ENCODE measurements at regions not wholly inside any gene's neighbourhood (a gene's known extent, or its start where the extent isn't known, plus 50 kb on each side); places are given as distances from the start of the nearest gene placed in this dataset.

DNA sequence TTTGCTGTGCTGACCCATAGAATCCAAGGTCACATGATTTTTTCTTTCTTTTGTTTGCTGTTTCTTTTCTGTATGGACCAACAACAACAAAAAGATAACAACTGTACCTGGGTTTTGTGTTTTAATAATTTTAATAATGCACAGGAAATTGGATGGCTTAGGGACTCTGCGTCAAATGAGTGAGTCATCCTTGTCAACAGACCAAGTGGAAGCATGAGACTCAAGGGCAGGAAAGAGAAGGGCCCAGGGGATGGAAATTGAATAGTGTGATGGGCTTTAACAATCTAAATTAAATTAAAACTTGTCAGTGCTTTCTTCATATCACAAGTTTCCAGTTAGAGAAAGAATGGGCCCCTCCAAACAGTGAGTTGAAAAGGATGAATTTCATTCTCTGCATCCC, 413.0 kb downstream of the PREX1 start:
- Histone ChIP-seq H3K27ac (ENCODE audit: low read depth, low read length) (no peak overlapping the region), H3K27me3 (ENCODE audit: control insufficient read depth, insufficient read depth, low read length, poor library complexity, severe bottlenecking) (no peaks in the 10 kb centered on the region), H3K4me1 (ENCODE audit: control insufficient read depth, insufficient read depth, low read length) (no peaks in the 10 kb centered on the region), H3K36me3 (ENCODE audit: control insufficient read depth, insufficient read depth, low read length) (no peaks in the 10 kb centered on the region), H3K9ac (ENCODE audit: extremely low read depth, low read length, poor library complexity, severe bottlenecking) (no peak overlapping the region), H3K9me3 (ENCODE audit: control insufficient read depth, low read length) (no peaks in the 10 kb centered on the region), H3K4me3 (ENCODE audit: low read length) (no peak overlapping the region)
- Mint-ChIP-seq H3K27ac (no peak overlapping the region), H3K4me3 (no peak overlapping the region), H3K9me3 (peaks cover 3% of the 10 kb centered on the region), H3K4me1 (no peaks in the 10 kb centered on the region), H3K36me3 (ENCODE audit: low read depth) (no peaks in the 10 kb centered on the region), H3K27me3 (ENCODE audit: insufficient read depth) (peaks cover 8% of the 10 kb centered on the region)
- DNase-seq = no peak
- TF ChIP-seq, protein P1, sequence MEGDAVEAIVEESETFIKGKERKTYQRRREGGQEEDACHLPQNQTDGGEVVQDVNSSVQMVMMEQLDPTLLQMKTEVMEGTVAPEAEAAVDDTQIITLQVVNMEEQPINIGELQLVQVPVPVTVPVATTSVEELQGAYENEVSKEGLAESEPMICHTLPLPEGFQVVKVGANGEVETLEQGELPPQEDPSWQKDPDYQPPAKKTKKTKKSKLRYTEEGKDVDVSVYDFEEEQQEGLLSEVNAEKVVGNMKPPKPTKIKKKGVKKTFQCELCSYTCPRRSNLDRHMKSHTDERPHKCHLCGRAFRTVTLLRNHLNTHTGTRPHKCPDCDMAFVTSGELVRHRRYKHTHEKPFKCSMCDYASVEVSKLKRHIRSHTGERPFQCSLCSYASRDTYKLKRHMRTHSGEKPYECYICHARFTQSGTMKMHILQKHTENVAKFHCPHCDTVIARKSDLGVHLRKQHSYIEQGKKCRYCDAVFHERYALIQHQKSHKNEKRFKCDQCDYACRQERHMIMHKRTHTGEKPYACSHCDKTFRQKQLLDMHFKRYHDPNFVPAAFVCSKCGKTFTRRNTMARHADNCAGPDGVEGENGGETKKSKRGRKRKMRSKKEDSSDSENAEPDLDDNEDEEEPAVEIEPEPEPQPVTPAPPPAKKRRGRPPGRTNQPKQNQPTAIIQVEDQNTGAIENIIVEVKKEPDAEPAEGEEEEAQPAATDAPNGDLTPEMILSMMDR (conservative IDR thresholded peaks at IDR 0.05) = no peak
- WGBS, 2 experiments (ENCODE audit: insufficient coverage in 1 of 2, insufficient read length in 1 of 2) = 93 to 100% methylated on average over 1 of the region's 1 CpG

DNA sequence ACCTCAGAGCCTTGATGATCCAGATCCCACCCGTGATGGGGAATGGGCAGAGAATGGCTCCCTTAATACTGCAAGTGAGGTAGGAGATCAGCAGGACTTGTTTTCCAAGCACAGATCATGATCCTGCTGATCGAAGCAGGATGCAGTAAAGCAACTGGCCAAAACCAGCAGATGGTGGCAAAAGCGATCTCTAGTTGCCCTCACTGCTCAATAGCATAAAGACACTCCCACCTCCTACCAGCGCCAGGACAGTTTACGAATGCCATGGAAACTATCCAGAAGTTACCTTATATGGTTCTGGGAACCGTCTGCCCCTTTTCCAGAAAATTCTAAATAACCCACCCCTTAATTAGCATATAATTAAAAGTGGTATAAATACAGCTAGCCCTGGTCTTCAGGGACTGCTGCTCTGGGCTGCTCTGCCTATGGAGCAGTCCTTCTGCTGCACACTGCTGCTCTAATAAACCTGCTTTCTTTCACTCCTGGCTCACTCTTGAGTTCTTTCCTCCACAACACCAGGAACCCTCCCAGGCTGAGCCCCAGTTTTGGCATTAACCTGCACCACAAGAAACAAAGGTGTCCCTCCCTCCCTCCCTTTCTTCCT, 415.8 kb downstream of the PREX1 start:
- Histone ChIP-seq H3K27me3 (ENCODE audit: control insufficient read depth, insufficient read depth, low read length, poor library complexity, severe bottlenecking) (no peaks in the 10 kb centered on the region), H3K36me3 (ENCODE audit: control insufficient read depth, insufficient read depth, low read length) (no peaks in the 10 kb centered on the region), H3K9me3 (ENCODE audit: control insufficient read depth, low read length) (no peaks in the 10 kb centered on the region), H3K4me1 (ENCODE audit: control insufficient read depth, insufficient read depth, low read length) (no peaks in the 10 kb centered on the region), H3K4me3 (ENCODE audit: low read length) (no peak overlapping the region), H3K9ac (ENCODE audit: extremely low read depth, low read length, poor library complexity, severe bottlenecking) (no peak overlapping the region), H3K27ac (ENCODE audit: low read depth, low read length) (no peak overlapping the region)
- TF ChIP-seq, protein P1 (conservative IDR thresholded peaks at IDR 0.05) = no peak
- Mint-ChIP-seq H3K27ac (no peak overlapping the region), H3K4me1 (peaks cover 6% of the 10 kb centered on the region), H3K9me3 (peaks cover 3% of the 10 kb centered on the region), H3K36me3 (ENCODE audit: low read depth) (no peaks in the 10 kb centered on the region), H3K27me3 (ENCODE audit: insufficient read depth) (peaks cover 11% of the 10 kb centered on the region), H3K4me3 (no peak overlapping the region)
- 89 to 98% methylated on average over 4 to 5 of the region's 6 CpGs for WGBS, 2 experiments (ENCODE audit: insufficient coverage in 1 of 2, insufficient read length in 1 of 2)
- DNase-seq = no peak

DNA sequence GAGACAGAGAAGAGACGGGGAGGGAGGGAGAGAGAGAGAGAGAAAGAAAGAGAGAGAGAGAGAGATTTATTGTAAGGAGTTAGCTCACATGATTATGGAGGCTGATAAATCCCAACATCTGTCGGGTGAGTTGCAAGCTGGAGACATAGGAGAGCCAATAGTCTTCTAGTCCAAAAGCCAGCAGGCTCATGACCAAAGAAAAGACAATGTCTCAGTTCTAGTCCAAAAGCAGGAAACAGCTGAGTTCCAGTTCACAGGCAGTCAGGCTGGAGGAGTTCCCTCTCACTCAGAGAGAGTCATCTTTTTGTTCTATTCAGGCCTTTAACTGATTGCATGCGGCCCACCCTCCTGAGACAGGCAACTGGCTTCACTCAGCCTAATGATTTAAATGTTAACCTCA, 416.6 kb downstream of the PREX1 start:
- Mint-ChIP-seq H3K4me3 (no peak overlapping the region), H3K4me1 (peaks cover 12% of the 10 kb centered on the region), H3K27me3 (ENCODE audit: insufficient read depth) (peaks cover 11% of the 10 kb centered on the region), H3K27ac (no peak overlapping the region), H3K36me3 (ENCODE audit: low read depth) (no peaks in the 10 kb centered on the region), H3K9me3 (peaks cover 3% of the 10 kb centered on the region)
- no peaks in the 10 kb centered on the region for H3K36me3 ChIP-seq (ENCODE audit: control insufficient read depth, insufficient read depth, low read length)
- no peaks in the 10 kb centered on the region for H3K4me1 ChIP-seq (ENCODE audit: control insufficient read depth, insufficient read depth, low read length)
- DNase-seq = no peak
- no peak overlapping the region for H3K27ac ChIP-seq (ENCODE audit: low read depth, low read length)
- WGBS, 2 experiments (ENCODE audit: insufficient coverage in 1 of 2, insufficient read length in 1 of 2) = 83 to 90% methylated on average over 2 to 3 of the region's 3 CpGs
- TF ChIP-seq, protein P1 (conservative IDR thresholded peaks at IDR 0.05) = no peak
- no peaks in the 10 kb centered on the region for H3K27me3 ChIP-seq (ENCODE audit: control insufficient read depth, insufficient read depth, low read length, poor library complexity, severe bottlenecking)
- no peaks in the 10 kb centered on the region for H3K9me3 ChIP-seq (ENCODE audit: control insufficient read depth, low read length)
- no peak overlapping the region for H3K9ac ChIP-seq (ENCODE audit: extremely low read depth, low read length, poor library complexity, severe bottlenecking)
- no peak overlapping the region for H3K4me3 ChIP-seq (ENCODE audit: low read length)
